ENCODE measurements at regions not wholly inside any gene's neighbourhood (a gene's known extent, or its start where the extent isn't known, plus 50 kb on each side); places are given as distances from the start of the nearest gene placed in this dataset.

DNA sequence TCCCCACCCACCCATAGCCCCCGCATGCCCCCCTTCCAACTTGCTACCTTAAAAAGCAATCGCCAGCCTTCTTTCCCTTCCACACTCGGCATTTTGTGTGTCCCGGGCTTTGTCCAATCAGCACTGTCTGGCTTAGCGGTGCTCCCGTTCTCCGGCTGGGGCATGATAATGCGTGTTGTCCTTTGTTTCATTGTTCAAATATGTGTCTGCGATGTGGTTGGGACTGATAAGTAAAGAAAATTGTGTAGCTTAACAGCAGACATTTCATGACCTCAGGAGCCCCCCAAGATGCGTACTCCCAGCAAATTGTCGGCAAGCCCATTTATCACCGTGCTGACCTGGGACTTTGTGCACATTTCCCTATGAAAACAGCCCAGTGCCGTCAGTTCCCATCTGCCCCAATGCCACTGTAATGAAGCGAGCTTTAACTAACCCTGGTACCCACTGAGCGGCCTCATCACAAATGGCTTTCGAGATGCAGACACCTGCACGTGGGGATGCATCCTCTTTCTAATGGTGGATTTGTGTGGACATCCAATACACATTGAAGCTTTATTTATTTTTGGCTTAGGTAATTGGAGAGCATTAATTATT, 167.0 kb upstream of the E2F8 start:
- Histone ChIP-seq H2AFZ (ENCODE audit: low read depth, low read length) (no peak overlapping the region), H3K36me3 (ENCODE audit: insufficient read depth, low read length) (no peaks in the 10 kb centered on the region), H3K4me3 (ENCODE audit: low read depth in 1 of 2, low read length in 2 of 2) (no peak overlapping the region), H3K4me1 (ENCODE audit: insufficient read depth, low read length) (no peaks in the 10 kb centered on the region), H3K9me3 (ENCODE audit: insufficient read depth, low read length, severe bottlenecking) (no peaks in the 10 kb centered on the region), H3K4me2 (ENCODE audit: insufficient read depth, low read length) (no peak overlapping the region), H3K27ac (ENCODE audit: low read length) (no peak overlapping the region), H4K20me1 (ENCODE audit: insufficient read depth, low read length) (no peaks in the 10 kb centered on the region), H3K9ac (ENCODE audit: low read depth, low read length) (no peak overlapping the region), H3K27me3 (ENCODE audit: insufficient read depth, low read length, poor library complexity) (peaks cover 16% of the 10 kb centered on the region), H3K79me2 (ENCODE audit: insufficient read depth, low read length) (no peaks in the 10 kb centered on the region)
- TF ChIP-seq EZH2 (IDR thresholded peaks at IDR 0.05; ENCODE audit: borderline replicate concordance, low read depth, low read length, severe bottlenecking) = no peak
- TF ChIP-seq CTCF (IDR thresholded peaks at IDR 0.05; ENCODE audit: borderline replicate concordance, extremely low read depth, low read length, poor library complexity, severe bottlenecking) = no peak
- no peak for DNase-seq
- no peak for ATAC-seq (ENCODE audit: insufficient read depth, low read depth)

DNA sequence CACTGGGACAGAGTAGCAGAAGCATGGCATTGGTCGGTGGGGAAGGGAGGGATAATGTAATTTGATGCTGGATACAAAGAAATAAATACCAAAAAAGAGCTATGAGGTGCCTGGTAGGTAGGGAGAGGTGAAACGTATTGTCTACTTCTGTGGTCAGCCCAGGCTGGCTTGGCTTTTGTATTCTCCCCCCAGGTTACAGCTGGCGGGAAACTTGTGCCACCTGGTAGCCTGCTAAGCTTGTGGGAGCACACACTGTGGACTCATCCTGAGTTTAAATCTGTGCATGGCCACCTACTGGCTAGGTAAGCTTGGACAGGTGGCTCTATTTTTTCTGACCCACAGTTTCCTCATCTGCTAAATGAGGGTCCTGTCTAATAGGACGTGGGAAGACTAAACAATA, 165.2 kb upstream of the E2F8 start:
- no peaks in the 10 kb centered on the region for H3K9me3 ChIP-seq (ENCODE audit: insufficient read depth, low read length, severe bottlenecking)
- no peak overlapping the region for H3K9ac ChIP-seq (ENCODE audit: low read depth, low read length)
- no peak for DNase-seq
- peaks cover 19% of the 10 kb centered on the region for H3K27me3 ChIP-seq (ENCODE audit: insufficient read depth, low read length, poor library complexity)
- no peak for ATAC-seq (ENCODE audit: insufficient read depth, low read depth)
- TF ChIP-seq CTCF (IDR thresholded peaks at IDR 0.05; ENCODE audit: borderline replicate concordance, extremely low read depth, low read length, poor library complexity, severe bottlenecking) (no peak), EZH2 (IDR thresholded peaks at IDR 0.05; ENCODE audit: borderline replicate concordance, low read depth, low read length, severe bottlenecking) (no peak)
- no peaks in the 10 kb centered on the region for H3K36me3 ChIP-seq (ENCODE audit: insufficient read depth, low read length)
- no peaks in the 10 kb centered on the region for H3K4me1 ChIP-seq (ENCODE audit: insufficient read depth, low read length)
- no peak overlapping the region for H3K4me3 ChIP-seq (ENCODE audit: low read depth in 1 of 2, low read length in 2 of 2)
- H3K4me2 ChIP-seq (ENCODE audit: insufficient read depth, low read length) = no peak overlapping the region
- no peaks in the 10 kb centered on the region for H3K79me2 ChIP-seq (ENCODE audit: insufficient read depth, low read length)
- H4K20me1 ChIP-seq (ENCODE audit: insufficient read depth, low read length) = no peaks in the 10 kb centered on the region
- H2AFZ ChIP-seq (ENCODE audit: low read depth, low read length) = no peak overlapping the region
- H3K27ac ChIP-seq (ENCODE audit: low read length) = no peak overlapping the region

GRCh38 chr11:19404787-19405186, 164.0 kb upstream of the E2F8 start:
- H3K4me1 ChIP-seq (ENCODE audit: insufficient read depth, low read length) = no peaks in the 10 kb centered on the region
- H3K9ac ChIP-seq (ENCODE audit: low read depth, low read length) = no peak overlapping the region
- peaks cover 19% of the 10 kb centered on the region for H3K27me3 ChIP-seq (ENCODE audit: insufficient read depth, low read length, poor library complexity)
- H4K20me1 ChIP-seq (ENCODE audit: insufficient read depth, low read length) = no peaks in the 10 kb centered on the region
- H3K36me3 ChIP-seq (ENCODE audit: insufficient read depth, low read length) = no peaks in the 10 kb centered on the region
- H3K4me3 ChIP-seq (ENCODE audit: low read depth in 1 of 2, low read length in 2 of 2) = no peak overlapping the region
- H3K79me2 ChIP-seq (ENCODE audit: insufficient read depth, low read length) = no peaks in the 10 kb centered on the region
- no peak for ATAC-seq (ENCODE audit: insufficient read depth, low read depth)
- no peak overlapping the region for H3K27ac ChIP-seq (ENCODE audit: low read length)
- H3K4me2 ChIP-seq (ENCODE audit: insufficient read depth, low read length) = no peak overlapping the region
- no peak for TF ChIP-seq EZH2 (IDR thresholded peaks at IDR 0.05; ENCODE audit: borderline replicate concordance, low read depth, low read length, severe bottlenecking)
- TF ChIP-seq CTCF (IDR thresholded peaks at IDR 0.05; ENCODE audit: borderline replicate concordance, extremely low read depth, low read length, poor library complexity, severe bottlenecking) = no peak
- H3K9me3 ChIP-seq (ENCODE audit: insufficient read depth, low read length, severe bottlenecking) = no peaks in the 10 kb centered on the region
- no peak overlapping the region for H2AFZ ChIP-seq (ENCODE audit: low read depth, low read length)
- no peak for DNase-seq
